Activated CD4-positive, alpha-beta T cell treated with anti-CD3 and anti-CD28 coated beads, Interleukin-2, amount 10 ng/mL, durations not matched to agents 24 days and 14 days (primary cell): ENCODE measurements at regions not wholly inside any gene's neighbourhood (a gene's known extent, or its start where the extent isn't known, plus 50 kb on each side); places are given as distances from the start of the nearest gene placed in this dataset.

Source experiments
- DNase-seq: peaks from one replicate; pipeline ENCODE4 v3.0.0; 2022
- H3K27ac Mint-ChIP-seq: one replicate; pipeline ENCODE4 v1.8.0; 2022; ENCODE audit warnings: mild to moderate bottlenecking, mixed read lengths
- H3K27me3 Mint-ChIP-seq: one replicate; pipeline ENCODE4 v1.8.0; 2022; ENCODE audit warnings: mixed read lengths
- H3K36me3 Mint-ChIP-seq: one replicate; pipeline ENCODE4 v1.8.0; 2022; ENCODE audit warnings: low read depth, mild to moderate bottlenecking, mixed read lengths
- H3K4me1 Mint-ChIP-seq: one replicate; pipeline ENCODE4 v1.8.0; 2021; ENCODE audit warnings: mixed read lengths
- H3K4me3 Mint-ChIP-seq: one replicate; pipeline ENCODE4 v1.8.0; 2022; ENCODE audit warnings: mild to moderate bottlenecking, moderate library complexity, mixed read lengths
- H3K9me3 Mint-ChIP-seq: one replicate; pipeline ENCODE4 v1.8.0; 2021; ENCODE audit warnings: mixed read lengths
- intact Hi-C: fragments of 100-400 bp; cut with micrococcal nuclease; formaldehyde crosslinking; loops from one replicate; pipeline ENCODE4 v1.15.1; 2023

DNA sequence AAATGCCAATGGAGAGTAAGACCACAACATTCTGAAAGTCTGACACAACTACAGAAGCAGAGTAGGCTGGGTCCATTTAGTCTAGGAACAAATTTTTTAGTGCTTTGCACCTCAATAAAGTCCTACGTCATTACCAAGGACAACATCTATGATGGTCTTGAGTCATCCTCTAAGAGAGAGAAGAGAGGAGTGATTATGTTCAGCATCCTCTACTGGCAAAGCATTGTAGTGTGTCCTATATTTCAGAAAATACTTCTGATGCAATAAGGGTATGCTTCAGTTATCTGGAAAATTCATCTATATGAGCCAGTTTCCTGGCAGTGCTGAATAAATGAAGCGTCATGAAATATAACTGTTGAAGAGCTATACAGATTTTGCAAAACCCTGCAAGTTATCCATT is 95.6 kb downstream of the P2RY1 start:
- H3K9me3 Mint-ChIP-seq: no peaks in the 10 kb centered on the region
- no peaks in the 10 kb centered on the region for H3K36me3 Mint-ChIP-seq
- intact Hi-C loops: no loop called here
- H3K4me3 Mint-ChIP-seq: no peak overlapping the region
- no peaks in the 10 kb centered on the region for H3K4me1 Mint-ChIP-seq
- DNase-seq: no peak
- H3K27ac Mint-ChIP-seq: no peak overlapping the region
- no peaks in the 10 kb centered on the region for H3K27me3 Mint-ChIP-seq

DNA sequence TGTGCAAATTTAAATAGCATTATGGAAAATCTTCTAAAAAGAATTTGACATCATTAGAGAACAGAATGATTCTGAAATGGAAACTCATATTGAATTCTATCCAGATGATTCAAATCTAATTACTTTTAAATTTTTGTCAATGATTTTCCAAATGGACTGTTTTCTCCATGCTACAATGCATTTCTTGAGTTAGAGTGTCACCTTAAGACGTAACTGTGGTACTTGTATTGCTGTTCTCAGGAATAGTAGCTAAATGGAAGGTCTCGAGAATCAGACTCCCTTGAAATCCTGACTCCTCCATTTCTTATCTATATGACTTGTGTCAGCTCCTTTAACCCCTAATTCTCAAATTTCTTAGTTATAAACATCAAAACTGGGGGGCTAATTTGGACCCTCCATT is 102.3 kb downstream of the P2RY1 start:
- H3K4me3 Mint-ChIP-seq: no peak overlapping the region
- no peaks in the 10 kb centered on the region for H3K4me1 Mint-ChIP-seq
- no peaks in the 10 kb centered on the region for H3K27me3 Mint-ChIP-seq
- intact Hi-C loops: no loop called here
- H3K36me3 Mint-ChIP-seq: no peaks in the 10 kb centered on the region
- no peak overlapping the region for H3K27ac Mint-ChIP-seq
- no peaks in the 10 kb centered on the region for H3K9me3 Mint-ChIP-seq
- no peak for DNase-seq

DNA sequence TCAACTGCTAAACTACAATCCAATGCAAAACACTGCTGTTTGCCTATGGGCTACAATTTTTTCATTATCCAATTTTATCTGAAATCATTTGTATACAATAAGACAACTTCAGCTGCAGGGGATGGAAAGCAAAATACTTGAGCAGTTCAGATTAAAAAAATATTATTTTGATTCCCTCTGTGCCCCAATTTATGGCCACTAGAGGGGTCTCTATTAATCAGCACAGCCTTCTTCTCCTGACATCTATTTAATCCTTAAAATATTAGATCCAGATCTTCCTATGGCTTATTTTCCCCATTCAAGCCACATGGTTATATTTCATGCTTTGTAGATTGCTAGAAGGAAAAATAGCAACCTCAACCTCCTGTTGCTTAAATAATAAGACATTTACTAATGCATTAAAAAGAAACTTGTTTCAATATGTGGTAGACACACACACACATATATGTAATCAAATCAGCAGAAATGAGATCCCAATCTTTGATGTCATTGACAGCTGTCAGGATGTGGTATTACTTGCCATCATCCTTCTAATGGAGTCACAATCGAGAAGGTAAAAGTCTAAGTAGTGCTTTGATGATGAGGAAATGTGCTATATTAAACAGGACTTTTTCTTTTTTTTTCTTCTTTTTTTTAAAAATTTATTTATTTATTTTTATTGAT is 104.2 kb downstream of the P2RY1 start:
- Mint-ChIP-seq H3K36me3 (no peaks in the 10 kb centered on the region), H3K27me3 (no peaks in the 10 kb centered on the region), H3K4me3 (no peak overlapping the region), H3K9me3 (no peaks in the 10 kb centered on the region), H3K4me1 (no peaks in the 10 kb centered on the region), H3K27ac (no peak overlapping the region)
- intact Hi-C loops: no loop called here
- DNase-seq: no peak

DNA sequence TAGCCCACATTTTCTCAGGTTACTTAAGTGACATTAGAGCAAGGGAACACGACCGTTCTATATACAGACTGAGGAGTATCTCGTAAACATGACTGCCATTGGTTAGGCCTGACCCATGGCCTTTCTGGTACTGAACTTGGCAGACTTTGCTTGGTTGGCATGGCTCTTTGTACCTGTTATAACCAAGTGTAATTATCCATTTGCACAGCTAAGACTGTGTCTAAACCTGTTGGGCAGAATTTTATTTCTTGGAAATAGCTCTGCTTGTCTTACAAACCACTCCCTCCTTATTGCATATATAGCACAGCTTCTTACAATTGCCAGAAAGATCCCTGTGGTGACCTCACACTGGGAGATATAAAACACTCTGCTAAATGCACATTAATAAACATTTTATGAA is 106.9 kb downstream of the P2RY1 start:
- Mint-ChIP-seq H3K4me3 (no peak overlapping the region), H3K4me1 (no peaks in the 10 kb centered on the region), H3K36me3 (no peaks in the 10 kb centered on the region), H3K27ac (no peak overlapping the region), H3K9me3 (no peaks in the 10 kb centered on the region), H3K27me3 (no peaks in the 10 kb centered on the region)
- DNase-seq: no peak
- intact Hi-C loops: no loop called here

DNA sequence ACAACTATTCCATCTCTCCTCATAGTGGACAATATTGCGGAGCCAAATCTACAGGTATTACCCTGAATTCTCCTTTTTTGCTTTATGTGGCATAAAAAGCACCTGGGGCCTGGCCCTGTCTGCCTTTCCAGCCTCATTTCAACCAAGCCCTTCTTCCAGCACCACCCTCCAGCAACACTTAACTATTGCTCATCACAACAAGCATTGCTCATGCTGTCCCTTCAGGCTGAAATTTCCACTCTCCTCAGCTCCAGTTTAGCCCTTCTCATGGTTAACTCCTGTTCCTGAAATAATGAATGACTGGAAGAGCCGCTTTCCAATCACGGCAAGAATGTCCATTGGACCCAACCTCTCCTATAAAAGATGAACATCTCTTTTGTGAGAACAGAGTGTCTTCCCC is 107.4 kb downstream of the P2RY1 start:
- Mint-ChIP-seq H3K36me3 (no peaks in the 10 kb centered on the region), H3K27ac (no peak overlapping the region), H3K4me1 (no peaks in the 10 kb centered on the region), H3K4me3 (no peak overlapping the region), H3K27me3 (no peaks in the 10 kb centered on the region), H3K9me3 (no peaks in the 10 kb centered on the region)
- intact Hi-C loops: no loop called here
- no peak for DNase-seq

DNA sequence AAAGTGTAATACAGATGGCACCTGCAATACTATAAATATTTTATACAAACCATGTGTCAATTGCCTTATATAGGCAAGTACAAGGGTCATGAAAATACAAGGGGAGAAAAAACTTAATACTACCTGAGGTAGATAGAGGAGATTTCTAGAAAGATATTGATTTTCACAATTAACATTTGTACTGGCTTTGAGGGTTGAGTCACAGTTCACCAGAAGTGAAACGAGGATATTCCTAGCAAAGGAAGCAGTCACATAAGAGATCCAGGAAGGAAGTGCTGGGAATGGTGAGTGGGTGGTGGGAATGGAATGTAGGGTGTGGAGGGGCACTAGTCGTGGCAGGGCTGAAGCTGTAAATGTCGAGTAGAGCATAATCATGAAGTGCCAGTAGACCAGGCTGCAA is 108.7 kb downstream of the P2RY1 start:
- intact Hi-C loops: no loop called here
- DNase-seq: no peak
- H3K27ac Mint-ChIP-seq: no peak overlapping the region
- no peaks in the 10 kb centered on the region for H3K9me3 Mint-ChIP-seq
- no peaks in the 10 kb centered on the region for H3K36me3 Mint-ChIP-seq
- peaks cover under 1% of the 10 kb centered on the region for H3K27me3 Mint-ChIP-seq
- H3K4me1 Mint-ChIP-seq: no peaks in the 10 kb centered on the region
- no peak overlapping the region for H3K4me3 Mint-ChIP-seq

DNA sequence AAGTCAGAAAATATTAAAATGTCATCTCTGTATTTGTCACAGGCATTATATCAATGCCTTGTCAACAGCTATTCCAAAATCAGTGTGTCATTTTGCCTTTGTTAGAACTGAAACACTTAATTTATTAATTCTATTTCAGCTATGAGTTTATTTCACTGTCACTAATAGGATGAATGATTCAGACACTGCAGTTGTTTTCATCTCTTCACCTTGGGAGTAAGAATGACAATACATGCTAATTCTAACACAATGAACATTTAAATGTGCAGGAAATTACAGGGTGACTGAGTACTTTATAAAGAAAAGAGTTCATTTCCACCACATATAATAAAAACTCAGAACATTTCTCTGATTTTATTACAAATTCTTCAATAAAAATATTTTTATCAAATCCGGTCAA is 109.7 kb downstream of the P2RY1 start:
- no peak for DNase-seq

DNA sequence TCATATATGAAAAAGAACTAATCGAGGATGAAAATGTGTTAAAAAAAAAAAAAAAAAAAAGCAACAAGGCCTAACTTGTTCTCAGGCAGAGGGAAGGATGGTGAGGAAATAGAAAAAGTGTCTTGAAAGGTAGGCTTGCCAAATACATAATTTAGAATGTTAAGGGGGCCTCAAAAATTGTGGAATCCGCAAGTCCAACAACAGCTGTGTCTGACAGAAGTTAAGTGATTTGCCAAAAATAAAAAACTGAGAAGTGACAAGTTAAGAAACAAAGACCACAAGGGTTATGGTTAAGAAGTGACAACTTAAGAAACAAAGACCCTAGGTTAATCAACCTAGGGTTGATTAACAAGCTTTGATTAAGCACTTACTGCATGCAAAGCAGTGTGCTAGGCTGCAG is 110.6 kb downstream of the P2RY1 start:
- Mint-ChIP-seq H3K27ac (no peak overlapping the region), H3K9me3 (no peaks in the 10 kb centered on the region), H3K36me3 (no peaks in the 10 kb centered on the region), H3K27me3 (peaks cover 5% of the 10 kb centered on the region), H3K4me3 (no peak overlapping the region), H3K4me1 (no peaks in the 10 kb centered on the region)
- DNase-seq: no peak
- intact Hi-C loops: no loop called here

More for the DNA sequence above, 109.7 kb downstream of the P2RY1 start:
- no peaks in the 10 kb centered on the region for H3K36me3 Mint-ChIP-seq
- intact Hi-C loops: no loop called here
- no peak overlapping the region for H3K4me3 Mint-ChIP-seq
- peaks cover 3% of the 10 kb centered on the region for H3K27me3 Mint-ChIP-seq
- H3K4me1 Mint-ChIP-seq: no peaks in the 10 kb centered on the region
- no peak overlapping the region for H3K27ac Mint-ChIP-seq
- H3K9me3 Mint-ChIP-seq: no peaks in the 10 kb centered on the region

DNA sequence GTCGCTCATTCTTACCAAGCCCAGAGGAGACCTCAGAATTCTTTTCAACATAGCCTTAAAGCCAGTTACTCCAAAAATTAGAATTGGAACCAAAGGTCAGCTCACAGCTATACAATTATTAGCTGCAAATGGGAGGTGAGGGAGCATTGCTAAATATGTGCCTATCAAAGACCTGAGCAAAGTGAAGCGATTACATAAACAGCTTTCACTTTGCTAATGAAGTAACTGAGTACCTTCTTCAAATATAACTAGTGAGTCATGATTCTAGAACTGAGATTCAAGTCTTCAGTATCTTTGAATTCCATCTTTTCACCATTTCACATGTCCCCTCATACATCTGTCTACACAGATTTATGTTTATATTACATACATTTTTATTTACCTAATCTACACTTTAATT is 122.6 kb downstream of the P2RY1 start:
- no peaks in the 10 kb centered on the region for H3K4me1 Mint-ChIP-seq
- H3K4me3 Mint-ChIP-seq: no peak overlapping the region
- H3K9me3 Mint-ChIP-seq: no peaks in the 10 kb centered on the region
- H3K36me3 Mint-ChIP-seq: no peaks in the 10 kb centered on the region
- no peaks in the 10 kb centered on the region for H3K27me3 Mint-ChIP-seq
- no peak overlapping the region for H3K27ac Mint-ChIP-seq
- intact Hi-C loops: no loop called here
- no peak for DNase-seq

DNA sequence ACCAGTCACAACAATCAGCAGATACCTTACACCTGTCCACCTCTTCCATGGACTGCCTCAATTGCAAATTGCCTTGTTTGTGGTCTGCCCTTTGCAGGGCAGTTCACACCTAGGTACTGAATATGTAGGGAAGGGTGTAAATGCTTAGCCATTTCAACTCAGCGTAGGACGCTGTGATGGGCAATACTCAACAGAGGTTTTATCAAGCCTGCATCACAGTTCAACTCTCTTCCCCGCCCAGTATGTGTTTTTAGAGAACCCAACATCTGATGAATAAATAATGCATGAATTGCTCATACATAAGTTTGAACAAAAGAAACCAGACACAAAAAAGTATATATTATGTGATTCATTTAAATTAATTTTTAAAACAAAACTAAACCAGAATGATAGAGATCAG is 124.4 kb downstream of the P2RY1 start:
- no peaks in the 10 kb centered on the region for H3K27me3 Mint-ChIP-seq
- no peaks in the 10 kb centered on the region for H3K4me1 Mint-ChIP-seq
- intact Hi-C loops: no loop called here
- H3K9me3 Mint-ChIP-seq: no peaks in the 10 kb centered on the region
- no peak for DNase-seq
- no peaks in the 10 kb centered on the region for H3K36me3 Mint-ChIP-seq
- no peak overlapping the region for H3K27ac Mint-ChIP-seq
- H3K4me3 Mint-ChIP-seq: no peak overlapping the region

DNA sequence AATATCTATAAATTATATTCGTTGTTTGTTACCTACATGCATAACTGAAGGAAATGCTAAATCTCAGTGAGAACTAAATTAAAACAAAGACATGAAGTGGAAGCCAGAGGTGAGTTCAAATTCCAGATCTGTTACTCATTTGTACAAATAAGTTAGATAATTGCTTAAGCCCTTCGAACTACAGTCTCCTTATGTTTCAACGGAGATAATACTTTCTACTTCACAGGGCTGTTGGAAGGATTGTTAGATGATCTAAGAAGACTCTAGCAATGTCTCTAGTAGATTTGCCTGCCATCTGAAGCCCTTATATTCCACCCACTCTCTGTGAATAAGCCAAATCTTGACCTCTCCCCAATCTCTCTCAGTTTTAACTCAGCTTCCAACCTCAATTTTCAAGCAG is 125.8 kb downstream of the P2RY1 start:
- no peaks in the 10 kb centered on the region for H3K4me1 Mint-ChIP-seq
- no peak overlapping the region for H3K4me3 Mint-ChIP-seq
- H3K27ac Mint-ChIP-seq: no peak overlapping the region

DNA sequence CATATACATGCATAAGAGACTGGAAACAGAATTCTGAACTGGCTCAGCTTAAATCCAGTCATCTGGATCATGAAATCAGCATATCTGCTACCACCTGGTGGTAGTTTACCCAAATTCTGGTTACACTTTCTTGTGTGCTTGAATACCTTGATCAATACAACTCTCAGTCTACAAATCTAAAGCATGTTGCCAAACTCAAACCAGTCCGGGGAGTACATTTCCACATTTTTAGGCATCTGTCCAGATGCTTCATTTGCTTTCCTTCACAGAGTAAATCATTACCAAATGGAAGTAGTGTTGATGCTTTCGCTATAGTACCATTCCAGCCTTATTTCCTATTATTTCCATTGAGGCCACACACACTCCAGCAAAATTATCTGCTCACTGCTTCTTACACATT is 126.4 kb downstream of the P2RY1 start:
- Mint-ChIP-seq H3K4me1 (no peaks in the 10 kb centered on the region), H3K27me3 (no peaks in the 10 kb centered on the region), H3K4me3 (no peak overlapping the region), H3K36me3 (no peaks in the 10 kb centered on the region), H3K9me3 (no peaks in the 10 kb centered on the region), H3K27ac (no peak overlapping the region)
- intact Hi-C loops: no loop called here
- no peak for DNase-seq

More for the DNA sequence above, 125.8 kb downstream of the P2RY1 start:
- no peaks in the 10 kb centered on the region for H3K27me3 Mint-ChIP-seq
- H3K36me3 Mint-ChIP-seq: no peaks in the 10 kb centered on the region
- intact Hi-C loops: no loop called here
- no peak for DNase-seq
- H3K9me3 Mint-ChIP-seq: no peaks in the 10 kb centered on the region

DNA sequence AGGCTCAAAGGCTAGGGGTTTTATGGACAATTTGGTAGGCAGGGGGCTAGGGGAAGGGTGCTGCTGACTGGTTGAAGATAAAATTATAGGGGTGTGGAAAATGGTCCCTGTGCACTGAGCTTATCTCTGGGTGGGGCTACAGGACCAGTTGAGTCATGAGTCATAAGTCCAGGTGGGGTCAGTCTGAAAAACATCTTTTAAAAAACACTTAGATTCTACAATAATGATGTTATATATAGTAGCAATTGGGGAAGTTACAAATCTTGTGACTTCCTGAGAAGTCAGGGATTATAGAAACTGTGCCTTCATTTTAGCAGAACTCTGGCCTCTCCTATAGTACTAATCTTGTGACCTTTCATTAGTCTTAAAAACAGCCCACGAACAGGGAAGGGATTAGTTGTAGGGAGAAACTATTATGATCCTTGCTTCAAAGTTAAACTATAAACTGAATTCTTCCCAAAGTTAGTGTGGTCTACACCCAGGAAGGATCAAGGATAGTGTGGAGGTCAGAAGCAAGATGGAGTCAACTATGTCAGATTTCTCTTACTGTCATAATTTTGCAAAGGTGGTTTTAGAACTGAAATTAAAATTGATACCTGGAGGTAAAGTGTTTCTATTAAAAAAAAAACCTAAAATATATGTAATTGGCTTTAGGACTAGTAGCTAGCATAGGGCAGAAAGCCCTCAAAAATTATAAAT is 130.1 kb downstream of the P2RY1 start:
- no peaks in the 10 kb centered on the region for H3K27me3 Mint-ChIP-seq
- H3K27ac Mint-ChIP-seq: no peak overlapping the region
- H3K36me3 Mint-ChIP-seq: no peaks in the 10 kb centered on the region
- H3K4me3 Mint-ChIP-seq: no peak overlapping the region
- no peaks in the 10 kb centered on the region for H3K9me3 Mint-ChIP-seq
- no peak for DNase-seq
- intact Hi-C loops: no loop called here
- no peaks in the 10 kb centered on the region for H3K4me1 Mint-ChIP-seq

DNA sequence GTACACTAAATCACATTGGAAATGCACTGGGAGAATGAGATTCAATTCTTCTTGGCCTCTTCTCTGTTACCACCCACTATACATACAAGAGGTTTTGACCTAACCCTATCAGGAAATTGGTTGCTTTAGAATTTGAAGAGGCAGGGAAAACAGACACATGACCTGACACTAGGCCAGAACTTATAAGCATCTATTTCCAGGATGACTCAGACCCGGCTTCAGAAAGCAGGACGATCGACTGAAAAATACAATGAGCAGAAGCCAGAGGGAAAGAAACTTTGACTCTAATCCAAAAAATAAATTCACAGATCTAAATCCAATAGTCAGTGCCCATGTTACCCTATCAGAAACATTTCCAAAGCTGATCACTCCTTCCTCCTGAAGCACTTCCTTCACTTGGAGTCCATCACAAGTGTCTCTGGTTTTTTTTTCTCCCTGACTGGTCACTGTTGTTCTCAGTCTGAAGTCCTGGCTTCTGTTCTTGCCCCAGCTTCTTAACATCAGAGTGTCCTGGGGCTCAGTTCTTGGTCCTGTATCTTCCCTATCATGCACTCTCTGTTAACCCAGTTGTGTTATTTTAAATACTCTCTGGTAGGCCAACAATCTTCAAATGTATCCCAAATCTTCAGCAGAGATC is 133.6 kb downstream of the P2RY1 start:
- intact Hi-C loops: no loop called here
- no peaks in the 10 kb centered on the region for H3K4me1 Mint-ChIP-seq
- H3K4me3 Mint-ChIP-seq: no peak overlapping the region
- H3K27ac Mint-ChIP-seq: no peak overlapping the region
- H3K27me3 Mint-ChIP-seq: no peaks in the 10 kb centered on the region
- no peak for DNase-seq
- no peaks in the 10 kb centered on the region for H3K9me3 Mint-ChIP-seq
- no peaks in the 10 kb centered on the region for H3K36me3 Mint-ChIP-seq
